Suprapubic skin (tissue), 4 donors: ENCODE measurements at regions not wholly inside any gene's neighbourhood (a gene's known extent, or its start where the extent isn't known, plus 50 kb on each side); places are given as distances from the start of the nearest gene placed in this dataset.

Source experiments
- DNase-seq, 2 donors: peaks; one replicate each; pipeline ENCODE4 v3.0.0-alpha.2; 2019; ENCODE audit warnings: low spot score in 2 of 2
- H3K27ac ChIP-seq: fragments of 200-600 bp; sonication (generic); one replicate; pipeline ENCODE4 v1.5.1; 2019
- H3K27me3 ChIP-seq: fragments of 200-600 bp; sonication (generic); one replicate; pipeline ENCODE4 v1.5.1; 2019
- H3K36me3 ChIP-seq: fragments of 200-600 bp; sonication (generic); one replicate; pipeline ENCODE4 v1.5.1; 2019
- H3K4me1 ChIP-seq: fragments of 200-600 bp; sonication (generic); one replicate; pipeline ENCODE4 v1.5.1; 2019
- H3K4me3 ChIP-seq: fragments of 200-600 bp; sonication (generic); one replicate; pipeline ENCODE4 v1.5.1; 2019; ENCODE audit warnings: mild to moderate bottlenecking
- H3K9me3 ChIP-seq: fragments of 200-600 bp; sonication (generic); one replicate; pipeline ENCODE4 v1.5.1; 2019
- CTCF ChIP-seq, 2 donors: fragments of 200-600 bp in 1 of 2; fragments of 450-650 bp in 1 of 2; sonication (generic) in 1 of 2; IDR thresholded peaks; one replicate each; pipeline ENCODE4 v1.5.1; 2016 to 2019; ENCODE audit warnings: antibody characterized with exemption in 2 of 2, mild to moderate bottlenecking in 1 of 2, moderate library complexity in 1 of 2
- EP300 ChIP-seq: sonication (generic); formaldehyde crosslinking; IDR thresholded peaks from one replicate; pipeline ENCODE4 v1.6.1; 2017; ENCODE audit warnings: antibody characterized with exemption
- POLR2A ChIP-seq, 2 donors: fragments of 450-650 bp; IDR thresholded peaks; one replicate each; pipeline ENCODE4 v1.6.1; 2017; ENCODE audit warnings: antibody characterized with exemption in 2 of 2, mild to moderate bottlenecking in 2 of 2, moderate library complexity in 2 of 2
- POLR2AphosphoS5 ChIP-seq, 3 donors: sonication (generic); formaldehyde crosslinking; IDR thresholded peaks; one replicate each; pipeline ENCODE4 v1.6.1; 2017; ENCODE audit warnings: antibody characterized with exemption in 3 of 3
- whole genome bisulfite sequencing: methylation state at CpG from one replicate; pipeline ENCODE4 v1.1.5; 2018; 5-methylcytosine and 5-hydroxymethylcytosine counted together

- peaks cover 3% of the 10 kb centered on the region for H3K4me1 ChIP-seq
- no peak for DNase-seq
- no peaks in the 10 kb centered on the region for H3K9me3 ChIP-seq
- H3K36me3 ChIP-seq, result no peaks in the 10 kb centered on the region
- TF ChIP-seq POLR2AphosphoS5 (IDR thresholded peaks at IDR 0.05), result peak in 2 of 3 donors; percentile 54 to 56
- TF ChIP-seq EP300, result no peak
- peak overlapping the region; percentile 22 for H3K4me3 ChIP-seq
- 52% methylated on average over 5 of the region's 5 CpGs for WGBS
- peak overlapping the region; percentile 60 for H3K27ac ChIP-seq
- H3K27me3 ChIP-seq, result no peaks in the 10 kb centered on the region
Measured at GRCh38 chr4:112889619-112890527, 159.6 kb upstream of the ANK2 start.

- no peak for TF ChIP-seq CTCF (IDR thresholded peaks at IDR 0.05)
- no peak for TF ChIP-seq POLR2A (IDR thresholded peaks at IDR 0.05)
- no peak for TF ChIP-seq EP300
- TF ChIP-seq POLR2AphosphoS5 (IDR thresholded peaks at IDR 0.05), result no peak
- no peak for DNase-seq
- H3K27me3 ChIP-seq, result no peaks in the 10 kb centered on the region
- H3K4me1 ChIP-seq, result peaks cover 6% of the 10 kb centered on the region
- H3K27ac ChIP-seq, result no peak overlapping the region
- H3K36me3 ChIP-seq, result no peaks in the 10 kb centered on the region
- no peak overlapping the region for H3K4me3 ChIP-seq
- WGBS, result 89% methylated on average over 3 of the region's 3 CpGs
- H3K9me3 ChIP-seq, result no peaks in the 10 kb centered on the region
Measured at GRCh38 chr4:112894480-112894879, 155.0 kb upstream of the ANK2 start.

GRCh38 chr4:112894951-112895350 lies 154.5 kb upstream of the ANK2 start:
- Histone ChIP-seq H3K36me3 (no peaks in the 10 kb centered on the region), H3K9me3 (no peaks in the 10 kb centered on the region), H3K4me3 (no peak overlapping the region), H3K4me1 (peaks cover 6% of the 10 kb centered on the region), H3K27me3 (no peaks in the 10 kb centered on the region), H3K27ac (no peak overlapping the region)
- 58% methylated on average over 1 of the region's 1 CpG for whole genome bisulfite sequencing
- TF ChIP-seq POLR2A (IDR thresholded peaks at IDR 0.05), result no peak
- no peak for TF ChIP-seq EP300
- TF ChIP-seq POLR2AphosphoS5 (IDR thresholded peaks at IDR 0.05), result no peak
- no peak for TF ChIP-seq CTCF (IDR thresholded peaks at IDR 0.05)
- no peak for DNase-seq

GRCh38 chr4:112895811-112896608 lies 153.4 kb upstream of the ANK2 start:
- no peak for DNase-seq
- TF ChIP-seq CTCF (IDR thresholded peaks at IDR 0.05) (no peak), POLR2AphosphoS5 (IDR thresholded peaks at IDR 0.05) (no peak), POLR2A (IDR thresholded peaks at IDR 0.05) (no peak), EP300 (no peak)
- Histone ChIP-seq H3K4me1 (peaks cover 6% of the 10 kb centered on the region), H3K27me3 (no peaks in the 10 kb centered on the region), H3K9me3 (no peaks in the 10 kb centered on the region), H3K27ac (peak overlapping the region; percentile 6), H3K4me3 (no peak overlapping the region), H3K36me3 (no peaks in the 10 kb centered on the region)
- 55% methylated on average over 4 of the region's 4 CpGs for WGBS

GRCh38 chr4:112896609-112897190 lies 152.8 kb upstream of the ANK2 start:
- no peak for TF ChIP-seq POLR2AphosphoS5 (IDR thresholded peaks at IDR 0.05)
- no peak for TF ChIP-seq CTCF (IDR thresholded peaks at IDR 0.05)
- no peak for TF ChIP-seq EP300
- TF ChIP-seq POLR2A (IDR thresholded peaks at IDR 0.05), result no peak
- 47% methylated on average over 9 of the region's 9 CpGs for WGBS
- Histone ChIP-seq H3K4me3 (no peak overlapping the region), H3K9me3 (no peaks in the 10 kb centered on the region), H3K36me3 (no peaks in the 10 kb centered on the region), H3K4me1 (peaks cover 6% of the 10 kb centered on the region), H3K27ac (peak overlapping the region; percentile 6), H3K27me3 (no peaks in the 10 kb centered on the region)
- DNase-seq, result no peak
